Adipocyte (in vitro differentiated cells): ENCODE measurements at regions not wholly inside any gene's neighbourhood (a gene's known extent, or its start where the extent isn't known, plus 50 kb on each side); places are given as distances from the start of the nearest gene placed in this dataset.
A peak's percentile ranks its signal among the peaks of the same experiment; 100 is the strongest.

Experiments used
- DNase-seq: peaks from one replicate; pipeline ENCODE4 v3.0.0-alpha.2; 2015; ENCODE audit warnings: low read depth
- H3K27me3 ChIP-seq: replicated peaks from 2 replicates; pipeline ENCODE4 v1.7.0; 2013; ENCODE audit warnings: mild to moderate bottlenecking, low read length, moderate library complexity; ENCODE audit not compliant: control insufficient read depth, insufficient read depth
- H3K36me3 ChIP-seq: 2 replicates; pipeline ENCODE4 v1.7.0; 2013; ENCODE audit warnings: low read length, mild to moderate bottlenecking, moderate library complexity; ENCODE audit not compliant: control insufficient read depth, insufficient read depth, severe bottlenecking
- H3K4me1 ChIP-seq: 2 replicates; pipeline ENCODE4 v1.7.0; 2013; ENCODE audit warnings: mild to moderate bottlenecking, low read length, moderate library complexity; ENCODE audit not compliant: control insufficient read depth, insufficient read depth
- H3K4me3 ChIP-seq: 2 replicates; pipeline ENCODE4 v1.7.0; 2013; ENCODE audit warnings: mild to moderate bottlenecking, low read length, moderate library complexity
- H3K9ac ChIP-seq: 2 replicates; pipeline ENCODE4 v1.7.0; 2013; ENCODE audit warnings: mild to moderate bottlenecking, low read length, moderate library complexity
- H3K9me3 ChIP-seq: 2 replicates; pipeline ENCODE4 v1.7.0; 2013; ENCODE audit warnings: mild to moderate bottlenecking, low read length, moderate library complexity; ENCODE audit not compliant: control insufficient read depth

GRCh38 chr10:47175181-47176123 is 124.5 kb upstream of the GDF10 start:
- Histone ChIP-seq H3K4me3 (no peak overlapping the region), H3K9me3 (no peaks in the 10 kb centered on the region), H3K4me1 (peaks cover 22% of the 10 kb centered on the region), H3K27me3 (no peaks in the 10 kb centered on the region), H3K9ac (no peak overlapping the region), H3K36me3 (no peaks in the 10 kb centered on the region)
- DNase-seq, result no peak

GRCh38 chr10:47176206-47176902 is 123.6 kb upstream of the GDF10 start:
- Histone ChIP-seq H3K36me3 (no peaks in the 10 kb centered on the region), H3K9ac (no peak overlapping the region), H3K4me1 (peaks cover 22% of the 10 kb centered on the region), H3K4me3 (no peak overlapping the region), H3K27me3 (no peaks in the 10 kb centered on the region), H3K9me3 (no peaks in the 10 kb centered on the region)
- no peak for DNase-seq

DNA sequence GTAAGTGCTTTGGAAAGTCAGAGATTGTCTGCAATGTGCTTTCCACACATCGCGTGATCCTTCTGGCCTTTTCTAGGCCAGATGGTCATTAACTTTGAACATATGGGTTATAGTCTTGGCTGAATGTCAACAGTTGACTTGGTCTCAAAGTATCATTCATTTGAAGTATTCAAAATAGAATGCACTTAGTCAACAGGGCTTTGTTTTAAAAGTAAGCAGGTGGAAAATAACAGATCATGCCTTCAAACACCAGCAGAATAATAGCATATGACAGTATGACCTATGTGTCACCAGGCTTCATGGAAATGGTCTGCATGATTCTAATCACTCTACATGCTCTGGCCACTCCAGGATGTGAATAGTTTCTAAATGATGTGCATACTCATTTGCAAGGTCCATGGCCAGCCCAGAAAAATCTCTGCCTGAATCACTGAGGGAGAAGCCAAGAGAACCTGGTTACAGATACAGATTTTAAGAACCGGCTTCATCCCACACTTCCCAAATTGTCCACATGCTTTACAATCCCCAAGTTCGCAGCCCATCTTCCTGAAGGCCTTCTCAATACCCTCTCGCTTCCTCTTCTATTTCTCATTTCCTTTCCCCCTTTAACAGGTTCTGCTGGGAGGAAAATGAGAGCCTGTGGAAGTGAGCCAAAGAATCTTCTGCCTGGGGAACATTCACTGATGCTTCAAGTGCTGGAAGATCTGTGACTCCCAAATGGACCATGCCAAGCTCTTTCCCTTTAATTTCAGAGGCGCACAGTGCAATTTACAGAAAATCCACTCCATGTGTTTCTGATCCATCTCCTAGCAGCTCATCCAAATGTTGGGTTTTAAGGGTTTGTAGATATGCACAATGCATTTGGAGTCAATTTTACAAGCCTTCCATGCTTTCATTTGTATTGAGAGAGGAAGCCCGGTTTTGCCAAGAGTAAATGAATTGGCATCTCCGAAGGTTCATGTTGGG is 122.8 kb upstream of the GDF10 start:
- Histone ChIP-seq H3K4me3 (no peak overlapping the region), H3K36me3 (no peaks in the 10 kb centered on the region), H3K4me1 (peaks cover 25% of the 10 kb centered on the region), H3K9ac (no peak overlapping the region), H3K9me3 (no peaks in the 10 kb centered on the region), H3K27me3 (no peaks in the 10 kb centered on the region)
- peak; percentile 65 for DNase-seq

DNA sequence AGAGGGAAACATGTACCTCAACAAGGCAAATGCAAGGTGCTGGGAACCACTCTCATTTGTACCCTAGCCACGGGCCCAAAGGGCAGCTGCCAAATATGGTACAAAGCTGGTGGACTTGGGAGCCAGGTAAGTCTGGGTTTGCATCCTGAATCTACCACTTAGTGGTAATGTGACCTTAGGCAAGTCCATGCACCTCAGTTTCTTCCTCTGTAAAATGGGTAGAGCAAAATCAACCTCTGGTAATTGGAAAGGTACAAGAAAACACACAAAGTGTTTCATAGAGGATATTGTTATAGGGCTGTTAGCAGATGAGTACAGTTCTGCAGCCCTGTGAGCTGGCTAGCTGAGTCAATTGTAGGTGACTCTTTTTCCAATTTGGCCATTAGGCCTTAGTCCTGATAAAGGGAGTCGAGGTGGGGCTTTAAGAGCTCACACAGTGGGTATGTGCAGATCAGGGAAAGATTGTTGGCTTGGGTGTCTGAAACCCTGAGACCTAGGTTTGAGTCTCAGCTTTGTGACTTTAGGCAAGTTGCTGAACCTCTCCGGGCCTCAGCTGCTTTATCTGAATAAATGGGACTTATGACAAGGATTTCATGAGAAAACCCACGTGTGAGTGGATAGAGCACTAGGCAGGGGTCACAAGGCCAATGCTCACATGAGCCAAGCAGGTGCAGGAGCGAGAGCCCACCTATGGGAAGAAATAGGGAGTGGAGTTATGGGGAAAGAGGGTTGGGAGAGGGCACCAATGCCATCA is 121.3 kb upstream of the GDF10 start:
- Histone ChIP-seq H3K4me3 (no peak overlapping the region), H3K9ac (no peak overlapping the region), H3K27me3 (no peaks in the 10 kb centered on the region), H3K9me3 (no peaks in the 10 kb centered on the region), H3K4me1 (peaks cover 34% of the 10 kb centered on the region), H3K36me3 (no peaks in the 10 kb centered on the region)
- no peak for DNase-seq

DNA sequence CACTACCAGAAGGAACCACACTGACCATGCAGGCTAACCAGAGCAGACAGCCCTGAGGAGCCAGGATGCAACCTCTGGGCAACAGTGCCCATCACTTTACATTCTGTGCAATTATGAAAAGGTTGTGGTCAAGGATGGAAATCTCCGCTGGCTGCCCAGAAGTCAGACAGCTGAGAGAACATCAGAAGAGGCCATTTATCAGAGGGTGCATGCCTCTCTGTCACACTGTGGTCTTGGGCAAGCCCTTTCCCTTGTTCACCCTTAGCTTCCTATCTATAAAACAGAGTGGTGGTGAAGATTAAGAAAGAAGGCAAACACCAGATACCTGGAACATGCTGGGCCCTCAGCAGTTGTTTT is 120.7 kb upstream of the GDF10 start:
- Histone ChIP-seq H3K36me3 (no peaks in the 10 kb centered on the region), H3K4me3 (no peak overlapping the region), H3K27me3 (no peaks in the 10 kb centered on the region), H3K9me3 (no peaks in the 10 kb centered on the region), H3K4me1 (peaks cover 34% of the 10 kb centered on the region), H3K9ac (no peak overlapping the region)
- no peak for DNase-seq

DNA sequence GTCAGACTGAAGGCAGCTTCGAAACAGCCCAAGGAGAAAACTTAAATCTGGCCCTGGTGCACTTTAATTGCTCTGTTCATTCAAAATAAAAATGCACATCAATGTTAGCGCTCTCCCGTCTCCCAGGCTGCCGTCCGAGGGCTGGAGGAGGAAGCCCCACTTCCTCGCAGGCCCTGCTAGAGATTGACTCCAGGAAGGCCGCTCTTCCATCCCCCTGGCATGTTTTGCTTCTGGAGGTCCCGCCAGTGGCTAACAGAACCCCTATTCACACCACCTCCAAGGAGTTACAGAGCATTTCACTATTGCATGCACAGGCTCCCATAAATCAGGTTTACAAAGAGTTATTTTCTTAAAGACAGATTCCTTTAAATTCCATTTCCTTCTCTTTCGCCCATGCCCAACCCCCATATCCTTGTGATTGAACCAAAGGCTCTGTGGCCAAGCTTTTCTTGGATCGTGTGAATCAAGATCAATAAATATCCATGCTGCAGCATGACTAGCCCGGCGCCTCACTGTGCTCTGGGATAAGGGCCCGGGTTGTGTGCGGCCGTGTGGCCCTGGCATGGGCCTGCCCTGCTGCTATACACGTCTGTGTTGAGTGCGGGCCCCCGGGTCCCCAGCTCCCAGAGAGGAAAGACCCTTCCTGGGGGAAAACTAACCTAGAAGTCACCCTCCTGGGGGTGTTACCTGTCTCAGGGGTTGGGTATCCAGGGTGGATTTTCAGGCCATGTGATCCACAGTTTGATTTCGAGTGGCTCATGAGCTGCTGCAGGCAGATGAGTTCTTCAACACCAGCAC is 118.7 kb upstream of the GDF10 start:
- no peaks in the 10 kb centered on the region for H3K27me3 ChIP-seq
- no peak overlapping the region for H3K9ac ChIP-seq
- peaks cover 34% of the 10 kb centered on the region for H3K4me1 ChIP-seq
- no peaks in the 10 kb centered on the region for H3K9me3 ChIP-seq
- no peak for DNase-seq
- H3K4me3 ChIP-seq, result no peak overlapping the region
- H3K36me3 ChIP-seq, result no peaks in the 10 kb centered on the region

DNA sequence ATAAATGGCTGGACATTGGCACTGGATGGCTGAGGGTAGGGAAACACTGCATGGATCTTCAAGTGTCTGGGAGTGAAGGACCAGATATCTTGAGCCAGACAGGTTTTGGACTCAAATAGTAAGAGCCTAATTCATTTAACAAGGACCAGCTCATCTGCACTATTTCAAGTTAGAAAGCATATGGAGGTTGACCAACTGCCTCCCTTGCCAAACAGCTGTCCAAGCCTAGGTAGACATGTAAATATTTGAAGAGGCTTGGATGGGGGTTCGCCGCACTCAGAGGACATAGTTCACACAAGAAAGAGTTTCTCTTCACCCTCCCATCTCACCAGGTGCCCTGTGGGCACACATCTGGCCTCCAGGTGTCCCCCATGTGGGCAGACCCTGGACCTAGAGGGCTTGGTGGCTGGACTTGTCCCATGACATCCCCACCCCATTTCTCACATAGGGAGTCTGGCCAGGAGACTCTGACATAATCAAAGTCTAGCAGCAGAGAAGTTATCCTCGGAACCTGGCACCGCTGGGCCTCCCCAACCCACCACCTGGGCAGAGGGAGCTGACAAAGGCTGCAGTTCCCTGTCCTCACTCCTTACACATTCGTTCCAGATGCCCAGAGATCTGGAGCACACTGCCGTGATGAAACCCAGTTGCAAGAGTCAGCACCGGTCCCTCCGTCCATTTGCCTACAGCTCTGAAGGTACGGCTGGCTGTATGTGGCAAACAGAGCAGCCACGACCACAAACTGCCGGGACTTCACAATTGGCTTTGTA is 116.9 kb upstream of the GDF10 start:
- no peak for DNase-seq
- Histone ChIP-seq H3K9ac (no peak overlapping the region), H3K4me3 (no peak overlapping the region), H3K9me3 (no peaks in the 10 kb centered on the region), H3K4me1 (peaks cover 24% of the 10 kb centered on the region), H3K27me3 (no peaks in the 10 kb centered on the region), H3K36me3 (no peaks in the 10 kb centered on the region)

- no peaks in the 10 kb centered on the region for H3K36me3 ChIP-seq
- peak; percentile 59 for DNase-seq
- no peak overlapping the region for H3K4me3 ChIP-seq
- H3K9ac ChIP-seq, result no peak overlapping the region
- no peaks in the 10 kb centered on the region for H3K9me3 ChIP-seq
- H3K4me1 ChIP-seq, result peaks cover 24% of the 10 kb centered on the region
- H3K27me3 ChIP-seq, result no peaks in the 10 kb centered on the region
Measured at GRCh38 chr10:47183704-47184041, 116.3 kb upstream of the GDF10 start.

DNA sequence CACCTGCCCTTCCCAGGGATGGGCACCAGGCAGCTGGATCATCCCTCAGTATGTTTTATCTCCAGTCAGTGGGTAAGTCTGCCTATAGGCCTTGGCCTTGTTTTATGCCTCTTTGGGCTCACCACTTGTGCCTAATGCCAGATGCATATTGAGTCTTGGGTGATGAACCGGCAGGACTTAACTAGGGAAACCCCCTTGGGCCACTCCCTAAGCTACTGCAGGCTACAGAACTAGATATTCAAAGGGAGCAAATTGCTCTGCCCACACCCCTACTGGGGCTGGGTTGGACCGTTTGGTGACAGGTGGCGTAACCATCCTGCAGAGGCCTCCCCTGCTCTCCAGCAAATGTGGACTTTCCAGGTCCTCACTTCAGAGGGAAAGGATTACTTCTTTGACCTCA is 115.7 kb upstream of the GDF10 start:
- Histone ChIP-seq H3K27me3 (no peaks in the 10 kb centered on the region), H3K36me3 (no peaks in the 10 kb centered on the region), H3K9me3 (no peaks in the 10 kb centered on the region), H3K4me3 (no peak overlapping the region), H3K4me1 (peaks cover 24% of the 10 kb centered on the region), H3K9ac (no peak overlapping the region)
- no peak for DNase-seq
